ENCODE measurements at regions not wholly inside any gene's neighbourhood (a gene's known extent, or its start where the extent isn't known, plus 50 kb on each side); places are given as distances from the start of the nearest gene placed in this dataset.

GRCh38 chr17:77450742-77451244, 310.0 kb downstream of the SEC14L1 start:
- no peak for DNase-seq

GRCh38 chr17:77451245-77451893, 310.6 kb downstream of the SEC14L1 start:
- DNase-seq, result peak; percentile 84

GRCh38 chr17:77451894-77452852, 311.4 kb downstream of the SEC14L1 start:
- DNase-seq, result peak; percentile 37

- no peak for DNase-seq
Observed at GRCh38 chr17:77453613-77454241, 313.0 kb downstream of the SEC14L1 start.

- no peak for DNase-seq
Observed at GRCh38 chr17:77454242-77455095, 313.7 kb downstream of the SEC14L1 start.

- DNase-seq, result no peak
Observed at GRCh38 chr17:77455111-77455890, 314.5 kb downstream of the SEC14L1 start.

- no peak for DNase-seq
Observed at GRCh38 chr17:77455891-77456260, 315.1 kb downstream of the SEC14L1 start.

GRCh38 chr17:77456271-77456950, 315.6 kb downstream of the SEC14L1 start:
- no peak for DNase-seq

GRCh38 chr17:77456951-77457548, 316.3 kb downstream of the SEC14L1 start:
- no peak for DNase-seq

GRCh38 chr17:77457572-77458201, 316.9 kb downstream of the SEC14L1 start:
- DNase-seq, result no peak

GRCh38 chr17:77458202-77459017, 317.6 kb downstream of the SEC14L1 start:
- DNase-seq, result no peak

- DNase-seq, result no peak
Observed at GRCh38 chr17:77459018-77459755, 318.4 kb downstream of the SEC14L1 start.

- no peak for DNase-seq
Observed at GRCh38 chr17:77460514-77461046, 319.8 kb downstream of the SEC14L1 start.

- DNase-seq, result no peak
Observed at GRCh38 chr17:77461277-77462057, 320.7 kb downstream of the SEC14L1 start.

- no peak for DNase-seq
Observed at GRCh38 chr17:77462090-77462489, 321.3 kb downstream of the SEC14L1 start.

- DNase-seq, result no peak
Observed at GRCh38 chr17:77462553-77463497, 322.1 kb downstream of the SEC14L1 start.

Measured in DMS79 (cell line).